ENCODE measurements at regions not wholly inside any gene's neighbourhood (a gene's known extent, or its start where the extent isn't known, plus 50 kb on each side); places are given as distances from the start of the nearest gene placed in this dataset.

DNA sequence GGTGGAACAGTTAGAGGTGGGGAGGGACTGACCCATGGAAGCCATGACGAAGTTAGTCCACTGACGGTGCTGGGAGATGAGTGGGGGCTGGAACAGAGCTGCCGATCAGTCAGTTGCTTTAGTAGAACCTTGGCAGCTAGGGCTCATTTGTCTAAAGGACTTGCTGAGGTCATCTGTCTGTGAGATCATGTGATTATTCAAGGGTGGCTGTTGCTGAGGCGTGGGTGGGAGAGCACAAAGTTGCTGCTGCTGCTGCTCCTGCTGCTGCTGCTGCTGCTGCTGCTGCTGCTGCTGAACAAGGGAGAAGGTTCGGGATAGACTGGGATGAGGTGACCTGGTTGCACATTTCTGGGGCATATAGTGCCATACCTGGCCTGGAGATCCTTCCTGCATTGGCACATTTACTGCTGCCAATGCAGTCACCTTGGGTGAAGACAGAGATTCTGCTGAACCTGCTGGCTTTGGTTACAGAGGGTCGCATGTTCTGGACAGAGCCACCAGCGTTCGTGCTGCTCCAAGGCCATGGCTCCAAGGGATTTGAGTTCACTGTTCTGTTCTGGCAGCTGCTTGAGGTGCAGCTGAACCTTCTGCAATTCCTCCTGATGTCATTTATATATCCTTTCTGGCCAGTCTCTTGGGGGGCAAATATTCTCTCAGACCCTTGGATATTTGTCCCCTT is 840.5 kb downstream of the HACE1 start:
- no peak for DNase-seq

DNA sequence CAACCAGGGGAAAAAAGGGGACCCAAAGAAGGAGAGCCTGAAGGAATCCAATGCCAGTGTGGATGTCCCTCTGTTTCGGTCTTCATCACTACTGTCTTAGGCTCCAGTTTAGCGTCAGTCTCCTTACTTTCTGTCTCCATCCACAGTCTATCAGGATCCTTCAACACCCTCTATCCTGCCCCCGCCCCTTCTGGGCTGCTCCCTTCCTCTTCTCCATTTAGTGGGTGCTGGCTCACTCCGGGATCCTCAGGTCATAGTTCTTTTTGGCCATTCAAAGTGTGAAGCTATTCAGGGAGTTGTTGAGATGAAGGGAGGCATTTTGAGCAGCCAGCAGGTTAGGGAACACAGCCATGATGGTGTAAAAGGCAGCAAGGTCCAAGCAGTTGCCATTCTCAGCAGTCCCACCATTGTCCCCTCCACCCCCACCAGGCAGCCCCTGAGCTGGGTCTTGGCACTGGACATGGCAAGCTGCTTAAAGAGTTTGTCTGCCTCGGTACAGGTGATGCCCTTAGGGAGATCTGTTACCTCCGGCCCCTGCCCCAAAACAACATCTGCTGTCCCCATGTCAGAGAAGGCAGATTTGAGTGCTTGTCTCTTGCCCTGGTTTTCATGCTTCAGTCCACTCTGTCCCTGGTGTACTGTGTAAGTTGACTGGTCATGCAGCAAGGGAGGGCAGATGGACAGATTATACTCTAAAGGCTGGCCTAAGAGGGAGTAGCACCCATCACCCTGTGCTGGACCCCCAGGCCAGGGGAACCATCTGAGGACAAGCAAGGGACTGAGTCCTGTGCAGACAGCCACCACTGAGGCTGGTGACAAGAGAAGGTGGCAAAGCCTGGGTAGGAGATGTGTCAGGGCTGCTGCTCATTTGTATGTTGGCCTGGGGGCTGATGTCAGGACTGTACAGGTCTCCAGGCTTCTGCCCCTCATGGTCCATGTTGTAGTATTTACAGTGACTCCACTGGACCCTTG is 842.0 kb downstream of the HACE1 start:
- DNase-seq: no peak

DNA sequence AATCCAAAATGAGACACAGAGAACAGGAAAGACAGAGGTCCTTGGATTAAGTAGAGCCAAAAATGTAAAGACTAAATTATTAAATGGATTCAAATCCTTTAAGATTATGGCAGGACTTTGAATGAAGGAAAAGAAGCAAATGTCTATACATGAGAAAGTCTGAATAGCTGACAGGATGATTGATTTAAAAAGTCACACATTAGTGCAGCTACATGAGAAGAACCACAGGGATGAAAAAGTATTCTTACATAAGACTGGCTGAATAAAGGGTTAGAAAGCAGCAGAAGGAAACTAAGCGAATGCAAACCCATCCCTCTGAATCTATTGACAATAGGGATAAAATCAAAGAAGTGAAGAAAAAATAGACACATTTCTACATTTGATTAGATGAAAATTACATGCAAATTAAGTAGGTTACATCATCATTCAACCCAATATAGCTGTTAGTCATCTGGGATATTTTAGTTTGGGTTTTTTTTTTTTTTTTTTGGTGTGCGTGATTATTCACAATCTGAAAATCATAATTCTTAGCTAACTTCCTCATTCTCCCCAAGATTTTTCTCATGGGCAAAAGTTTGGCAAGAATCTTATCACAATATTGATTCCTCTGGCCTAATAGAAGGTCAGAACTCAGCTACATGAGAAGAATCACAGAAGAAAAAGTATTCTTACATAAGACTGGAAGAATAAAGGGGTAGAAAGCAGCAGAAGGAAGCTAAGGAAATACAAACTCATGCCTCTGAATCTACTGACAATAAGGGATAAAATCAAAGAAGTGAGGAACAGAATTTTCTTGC is 845.4 kb downstream of the HACE1 start:
- no peak for DNase-seq

DNA sequence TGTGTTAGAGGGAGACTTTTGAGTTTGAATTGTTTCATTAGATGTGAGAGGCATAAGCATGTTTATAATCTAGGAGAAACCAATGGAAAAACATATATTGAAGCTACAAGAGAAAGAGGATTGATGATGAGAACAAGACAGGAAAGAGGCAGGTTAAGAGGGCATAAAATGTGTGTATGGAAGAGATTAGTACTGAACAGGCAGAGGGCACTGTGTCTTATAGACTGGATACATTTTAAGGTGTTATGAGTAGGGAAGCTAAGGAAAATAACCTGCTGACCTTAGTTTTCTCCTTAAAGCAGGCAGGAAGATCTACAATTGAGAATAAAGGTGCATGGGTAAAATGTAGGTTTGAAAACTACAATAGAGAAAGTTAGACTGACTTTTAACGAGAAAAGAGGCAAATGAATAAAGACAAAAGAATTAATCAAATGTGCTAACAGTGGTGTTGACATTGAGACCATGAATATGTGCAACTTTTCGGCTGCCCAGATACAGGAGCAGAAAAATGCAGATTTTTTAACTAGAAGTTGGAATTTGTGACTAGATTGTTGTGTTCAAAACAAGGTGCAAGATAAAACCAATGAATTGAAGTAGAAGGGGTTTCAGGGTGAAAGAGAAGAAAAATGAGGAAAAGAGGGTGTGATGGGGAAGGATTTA is 846.3 kb downstream of the HACE1 start:
- DNase-seq: no peak

DNA sequence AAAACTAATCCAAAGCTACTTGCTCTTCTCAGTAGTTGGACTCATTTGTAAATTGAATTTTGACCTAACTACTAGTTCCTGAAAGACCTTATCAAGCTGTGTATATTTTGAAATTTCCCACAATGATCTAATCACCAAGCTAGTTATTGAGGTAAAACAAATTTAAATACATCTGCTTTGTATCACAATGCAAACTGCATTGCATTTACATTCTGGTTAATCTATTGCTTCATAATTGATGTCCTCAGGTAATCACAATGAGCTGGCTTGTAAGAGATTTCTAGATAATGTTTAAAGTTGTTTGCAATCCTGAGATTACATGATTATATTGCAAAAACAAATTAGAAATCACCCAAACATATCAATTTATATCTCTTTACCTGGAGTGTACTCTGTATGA is 848.8 kb downstream of the HACE1 start:
- no peak for DNase-seq

DNA sequence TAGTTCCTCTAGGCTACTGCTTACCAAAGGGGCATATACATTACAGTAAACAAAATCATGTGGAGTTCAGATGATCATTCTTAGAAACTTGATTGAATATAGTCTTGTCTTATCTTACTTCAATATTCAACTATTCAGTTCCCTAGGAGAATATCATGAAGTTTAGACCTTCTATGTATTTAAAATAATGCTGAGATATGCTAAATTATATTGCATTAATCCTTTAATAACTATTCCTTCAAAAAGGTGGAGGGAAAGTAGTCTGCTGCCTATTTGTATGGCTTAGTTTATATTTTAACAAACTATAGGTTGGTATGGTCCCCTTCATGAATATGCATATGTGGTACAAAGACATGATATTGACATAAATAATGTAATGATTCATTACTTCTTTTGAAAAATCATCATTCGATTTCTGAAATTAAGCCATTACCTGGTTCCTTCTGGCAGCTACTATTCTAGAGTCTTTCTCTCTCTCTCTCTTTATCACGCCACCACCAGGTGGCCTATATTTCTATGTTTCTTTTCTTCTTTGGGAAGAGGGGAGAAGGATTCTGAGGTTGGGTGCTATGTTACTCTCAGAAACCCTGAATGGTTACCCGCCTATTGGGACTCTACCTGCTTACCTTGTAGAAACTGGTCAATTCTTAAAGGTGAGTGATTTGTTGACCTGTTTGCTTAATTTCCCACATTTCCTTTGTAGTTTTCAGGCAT is 855.8 kb downstream of the HACE1 start:
- no peak for DNase-seq

DNA sequence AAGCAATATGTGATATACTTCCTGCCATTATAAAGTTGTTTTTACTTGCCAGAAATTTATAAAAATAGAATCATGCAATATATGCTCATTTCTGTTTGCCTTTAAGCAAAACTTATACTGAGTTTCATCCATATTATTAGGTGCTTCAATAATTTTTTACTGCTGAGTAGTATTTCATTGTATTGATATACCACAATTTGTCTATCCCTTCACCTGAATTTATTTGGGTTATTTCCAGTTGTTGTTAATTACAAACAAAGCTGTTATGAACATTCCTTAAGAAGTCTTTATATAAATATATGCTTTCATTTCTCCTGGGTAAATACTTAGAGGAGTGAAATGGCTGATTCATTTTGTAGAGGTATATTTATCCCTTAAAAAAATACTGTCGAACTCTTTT is 864.1 kb downstream of the HACE1 start:
- DNase-seq: no peak

DNA sequence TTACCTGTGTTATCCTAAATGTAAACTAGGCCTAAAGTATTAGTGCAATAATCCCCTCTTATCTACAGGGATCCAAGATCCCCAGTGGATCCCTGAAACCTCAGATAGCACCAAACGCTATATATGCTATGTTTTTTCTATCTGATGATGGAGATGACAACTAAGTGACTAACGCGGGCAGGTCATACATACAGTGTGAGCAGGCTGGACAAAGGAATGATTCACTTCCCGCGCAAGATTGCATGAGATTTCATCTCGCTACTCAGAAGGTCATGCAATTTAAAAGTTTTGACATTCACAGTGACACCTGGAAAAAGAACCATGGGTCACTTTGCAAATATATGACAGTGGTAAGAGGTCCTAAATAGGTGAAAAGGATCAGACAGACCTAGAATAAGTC is 875.9 kb downstream of the HACE1 start:
- DNase-seq: no peak

DNA sequence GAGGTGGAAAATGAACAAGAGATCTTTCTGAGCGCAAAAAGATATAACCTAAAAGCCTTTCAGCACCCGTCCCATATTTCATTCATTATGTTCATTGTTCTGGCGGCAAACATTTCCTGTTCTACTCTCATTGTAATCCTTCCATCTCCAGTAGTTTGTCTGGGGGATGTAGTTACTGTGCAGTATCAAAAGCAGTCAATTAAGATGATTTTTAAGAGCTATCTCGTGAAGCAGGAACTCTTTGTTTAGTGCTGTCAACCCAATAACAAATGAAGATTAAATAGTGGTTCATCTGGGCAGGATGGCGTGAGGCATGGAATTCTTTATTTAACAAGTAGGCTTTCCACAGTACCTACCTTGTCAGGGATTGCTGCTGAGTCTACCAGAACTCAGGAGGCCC is 876.7 kb downstream of the HACE1 start:
- no peak for DNase-seq

DNA sequence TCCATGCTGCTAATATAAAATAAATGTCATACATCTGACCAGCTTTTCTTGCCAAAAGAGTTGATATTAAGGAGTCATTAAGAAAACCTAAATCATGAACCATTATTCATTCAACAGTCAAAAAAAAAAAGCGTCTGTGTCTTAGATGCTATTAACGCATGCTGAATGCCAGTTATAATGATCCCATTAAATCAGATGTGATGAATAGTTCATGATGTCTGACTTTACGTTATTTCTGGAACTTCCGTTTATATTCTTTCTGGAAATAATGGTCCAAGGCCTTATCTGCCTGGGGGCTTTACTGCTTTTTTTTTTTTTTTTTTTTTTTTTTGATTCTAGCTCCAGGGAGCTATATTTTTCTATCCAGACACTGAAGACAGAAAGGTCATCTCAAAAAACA is 877.1 kb downstream of the HACE1 start:
- no peak for DNase-seq

DNA sequence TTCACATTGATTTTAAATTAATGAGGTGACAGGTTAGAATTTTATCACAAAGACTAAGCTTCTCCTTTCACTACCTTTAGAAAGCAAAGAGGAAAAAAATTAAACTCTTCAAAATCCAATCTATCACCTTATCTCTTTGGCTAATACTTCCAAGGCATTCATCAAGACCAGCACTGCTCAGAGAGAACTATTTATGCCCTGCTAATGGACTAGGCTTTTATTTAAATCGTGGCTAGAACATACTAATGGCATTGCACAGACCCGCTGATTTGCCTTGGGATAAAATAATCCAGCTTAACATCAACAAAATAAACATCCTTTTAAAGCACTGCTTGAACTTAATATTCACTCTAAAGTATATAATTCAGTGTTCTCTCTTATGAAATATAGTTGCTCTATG is 880.4 kb downstream of the HACE1 start:
- DNase-seq: no peak

DNA sequence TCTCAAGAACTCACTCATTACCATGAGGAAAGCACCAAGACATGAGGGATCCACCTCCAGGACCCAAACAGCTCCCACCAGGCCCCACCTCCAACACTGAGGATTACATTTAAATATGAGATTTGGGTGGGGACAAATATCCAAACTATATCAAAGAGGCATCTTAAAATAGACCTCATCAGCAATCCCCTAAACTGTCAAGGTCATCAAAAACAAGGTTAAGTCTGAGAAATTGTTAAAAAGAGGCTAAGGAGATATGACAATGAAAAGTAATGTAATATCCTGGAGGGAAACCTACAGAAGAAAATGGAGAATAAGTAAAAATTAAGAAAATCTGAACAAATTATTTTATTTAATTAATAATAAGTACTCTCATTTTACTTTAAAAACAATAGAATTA is 922.3 kb downstream of the HACE1 start:
- no peak for DNase-seq

DNA sequence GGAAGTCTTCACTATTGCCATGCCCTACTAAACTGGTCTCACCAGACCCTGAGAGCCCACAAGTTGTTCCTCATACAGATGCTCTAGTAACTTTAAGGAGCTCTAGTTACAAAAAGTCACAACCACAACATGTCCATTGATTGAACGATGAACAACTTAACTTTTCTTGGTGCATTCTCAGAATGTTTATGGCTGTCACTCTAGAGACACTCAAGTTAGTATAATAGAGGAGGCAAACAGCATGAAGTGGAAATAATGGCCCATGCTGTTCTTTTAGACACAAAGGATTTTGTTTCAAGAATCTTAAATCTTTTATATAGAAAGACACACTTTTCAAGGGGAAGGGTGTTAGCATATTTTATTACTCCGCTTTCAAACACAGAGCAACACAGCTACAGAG is 934.4 kb downstream of the HACE1 start:
- DNase-seq: no peak

DNA sequence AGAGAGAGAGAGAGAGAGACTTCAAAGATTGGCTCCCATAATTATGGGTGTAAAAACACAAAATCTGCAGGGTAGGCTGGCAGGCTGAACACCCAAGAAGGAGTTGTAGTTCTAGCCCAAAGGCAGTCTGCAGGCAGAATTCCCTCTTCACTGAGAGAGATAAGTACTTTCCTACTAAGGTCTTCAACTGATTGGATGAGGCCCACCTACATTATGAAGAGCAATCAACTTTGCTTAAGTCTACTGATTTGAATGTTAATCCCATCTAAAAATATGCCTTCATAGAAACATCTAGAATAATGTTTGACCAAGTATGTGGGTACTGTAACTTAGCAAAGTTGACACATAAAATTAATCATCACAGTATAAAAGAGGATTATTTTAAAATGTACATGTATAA is 949.7 kb downstream of the HACE1 start:
- no peak for DNase-seq

DNA sequence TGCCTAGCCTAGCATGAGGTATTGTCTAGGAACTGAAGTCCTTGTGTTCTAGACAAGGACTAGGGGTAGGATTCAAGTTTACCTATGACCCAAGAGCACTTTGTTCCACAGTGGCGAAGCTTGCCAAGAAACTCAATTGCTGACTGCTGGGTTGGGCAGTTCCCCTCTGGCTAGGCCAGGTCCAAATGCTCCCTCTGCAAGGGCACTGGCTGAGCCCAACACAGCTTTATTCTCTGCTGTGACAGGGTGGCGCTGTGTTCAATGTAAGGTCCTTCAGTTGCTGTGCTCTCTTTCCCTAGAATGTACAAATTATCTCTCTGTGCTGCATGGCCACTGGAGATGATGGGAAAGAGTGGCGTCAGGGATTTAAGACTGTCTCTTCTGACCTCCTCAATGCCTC is 950.8 kb downstream of the HACE1 start:
- DNase-seq: no peak

DNA sequence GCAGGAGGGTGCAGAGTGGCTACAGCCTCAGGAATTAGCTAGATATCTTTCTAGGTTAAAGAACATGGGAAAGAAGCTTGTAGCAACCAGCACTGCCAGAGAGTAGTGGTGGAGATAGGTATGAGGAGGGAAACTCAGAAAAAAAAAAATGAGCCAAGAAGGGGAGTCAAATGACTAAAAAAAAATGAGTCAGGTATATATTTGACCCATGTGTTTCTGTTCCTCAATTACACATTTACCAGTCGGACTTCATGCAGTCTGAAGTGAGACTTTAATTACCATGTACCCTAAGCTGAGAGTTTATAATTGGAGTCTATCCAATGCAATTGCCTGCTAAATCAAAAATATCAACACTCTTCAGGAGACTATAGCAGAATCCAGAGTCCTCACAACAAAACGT is 964.6 kb downstream of the HACE1 start:
- no peak for DNase-seq

DNA sequence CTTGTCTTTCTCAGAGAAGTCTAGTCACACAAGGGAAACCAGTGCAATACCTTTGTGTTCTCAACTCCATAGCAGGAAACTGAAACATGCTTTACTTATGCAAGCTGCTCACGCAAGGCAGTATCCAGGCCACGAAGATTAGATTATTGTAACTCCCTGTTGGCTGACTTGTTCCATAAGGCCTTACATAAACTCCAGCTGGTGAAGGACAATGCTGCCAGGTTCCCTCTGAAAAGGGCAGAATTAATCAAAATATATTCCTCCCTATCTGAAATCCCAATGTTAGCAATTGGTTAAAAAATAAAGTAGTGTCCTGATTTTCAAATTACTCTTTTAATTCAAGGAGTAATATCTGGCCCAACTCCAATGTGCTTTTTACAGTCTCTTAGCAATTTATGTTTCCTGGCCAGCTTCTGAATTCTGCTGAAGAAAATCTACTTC is 966.6 kb downstream of the HACE1 start:
- DNase-seq: no peak

DNA sequence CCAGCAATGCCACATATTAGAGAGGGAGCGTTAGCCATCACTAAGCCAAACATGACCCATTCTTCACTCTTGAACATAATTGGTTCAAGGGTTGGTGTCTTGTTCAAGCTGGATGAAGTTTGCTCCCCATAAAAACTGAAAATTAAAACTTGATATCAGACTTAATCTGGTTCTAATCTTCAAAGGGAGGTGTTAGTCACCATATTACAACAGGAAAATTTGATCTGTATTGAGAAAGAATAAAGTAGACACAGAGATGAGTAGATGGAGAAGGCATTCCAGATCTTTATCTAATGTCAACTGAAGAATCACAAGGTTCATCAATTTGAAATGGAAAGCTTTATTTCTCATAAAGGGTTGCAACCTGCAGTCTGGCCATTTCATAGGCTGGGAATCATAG is 972.8 kb downstream of the HACE1 start:
- no peak for DNase-seq

DNA sequence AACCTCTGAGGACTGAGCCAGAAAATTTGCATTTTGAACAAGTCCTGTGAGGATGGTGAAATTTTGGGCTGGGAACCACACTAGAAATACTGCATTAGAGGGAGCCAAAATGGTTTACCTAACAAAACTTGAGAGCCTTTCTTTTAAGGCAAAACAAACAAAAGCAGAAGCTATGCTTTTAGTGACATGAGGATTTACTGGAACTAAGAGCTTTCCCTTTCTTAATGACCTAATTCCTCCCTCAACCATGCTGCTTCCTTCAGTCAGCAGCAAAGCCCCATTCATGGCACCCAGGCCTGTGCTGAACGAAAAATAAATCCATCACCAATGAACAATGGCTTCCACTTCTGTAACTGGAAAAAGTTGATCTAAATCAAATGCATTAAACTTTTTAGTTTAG is 974.3 kb downstream of the HACE1 start:
- DNase-seq: no peak

DNA sequence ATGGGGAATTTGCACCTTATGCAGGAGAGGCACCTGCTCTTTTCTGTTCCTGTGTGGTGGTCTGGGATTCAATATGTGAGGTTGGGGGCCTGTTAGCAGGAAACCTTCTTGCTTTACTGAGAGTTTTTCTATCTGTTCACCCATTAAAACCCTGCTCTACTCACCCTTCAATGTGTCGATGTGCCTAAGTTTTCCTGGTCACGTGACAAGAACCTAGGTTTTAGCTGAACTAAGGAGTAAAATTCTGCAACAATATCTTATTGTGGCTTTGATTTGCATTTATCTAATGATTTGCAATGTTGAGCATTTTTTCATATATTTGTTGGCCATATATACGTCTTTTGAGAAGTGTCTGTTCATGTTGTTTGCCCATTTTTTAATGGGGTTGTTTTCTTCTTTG is 979.9 kb downstream of the HACE1 start:
- no peak for DNase-seq

DNA sequence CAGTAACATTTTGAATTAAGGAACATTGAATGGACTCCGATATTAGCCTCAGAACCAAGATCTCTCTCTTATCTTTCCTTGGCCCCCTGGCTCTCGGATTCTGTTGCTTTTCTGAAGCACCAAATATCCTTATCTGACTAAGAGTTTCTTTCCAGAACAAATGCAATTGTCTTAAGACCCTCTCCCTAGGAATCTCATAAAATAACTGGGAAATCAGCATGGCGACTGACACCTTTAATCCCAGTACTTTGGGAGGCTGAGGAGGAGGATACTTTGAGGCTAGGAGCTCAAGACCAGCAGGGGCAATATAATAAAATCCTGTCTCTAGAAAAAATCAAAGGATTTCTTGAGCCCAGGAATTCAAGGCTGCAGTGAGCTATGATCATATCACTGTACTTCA is 984.5 kb downstream of the HACE1 start:
- no peak for DNase-seq

DNA sequence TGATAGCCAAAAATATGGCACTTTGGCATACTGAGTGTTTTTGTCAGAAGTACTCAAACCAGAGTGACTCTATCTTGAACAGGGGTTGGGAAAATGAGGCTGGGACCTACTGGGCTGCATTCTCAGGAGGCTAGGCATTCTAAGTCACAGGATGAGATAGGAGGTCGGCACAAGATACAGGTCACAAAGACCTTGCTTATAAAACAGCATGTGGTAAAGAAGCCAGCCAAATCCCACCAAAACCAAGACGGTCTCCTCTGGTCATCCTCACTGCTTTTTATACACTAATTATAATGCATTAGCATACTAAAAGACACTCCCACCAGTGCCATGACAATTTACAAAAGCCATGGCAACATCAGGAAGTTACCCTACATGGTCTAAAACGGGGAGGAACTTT is 985.1 kb downstream of the HACE1 start:
- no peak for DNase-seq
